H9 (cell line): ENCODE measurements at regions not wholly inside any gene's neighbourhood (a gene's known extent, or its start where the extent isn't known, plus 50 kb on each side); places are given as distances from the start of the nearest gene placed in this dataset. TPM values are rescaled to one million over a fixed set of nuclear protein-coding genes. Genes with fewer than 3 reads are reported as not detected.

Experiments
- DNase-seq: peaks from one replicate; pipeline ENCODE4 v3.0.0-alpha.2; 2017
- H2AFZ ChIP-seq: one replicate; pipeline ENCODE4 v1.6.1; 2013; ENCODE audit warnings: mild to moderate bottlenecking, low read length, control low read depth, moderate library complexity
- H2AK5ac ChIP-seq: 2 replicates; pipeline ENCODE4 v1.6.1; 2013; ENCODE audit warnings: low read length, control low read depth, mixed read lengths; ENCODE audit not compliant: insufficient read length
- H2BK120ac ChIP-seq: one replicate; pipeline ENCODE4 v1.6.1; 2013; ENCODE audit warnings: low read depth, mild to moderate bottlenecking, low read length, control low read depth, inconsistent platforms; ENCODE audit not compliant: poor library complexity, severe bottlenecking
- H2BK12ac ChIP-seq: 2 replicates; pipeline ENCODE4 v1.6.1; 2013; ENCODE audit warnings: low read length, control low read depth, mixed read lengths, low read depth; ENCODE audit not compliant: insufficient read length
- H2BK15ac ChIP-seq: 2 replicates; pipeline ENCODE4 v1.6.1; 2013; ENCODE audit warnings: low read depth, low read length, control low read depth
- H2BK20ac ChIP-seq: one replicate; pipeline ENCODE4 v1.6.1; 2013; ENCODE audit warnings: low read depth, mild to moderate bottlenecking, low read length, control low read depth, inconsistent platforms; ENCODE audit not compliant: poor library complexity, severe bottlenecking
- H2BK5ac ChIP-seq: 2 replicates; pipeline ENCODE4 v1.6.1; 2013; ENCODE audit warnings: low read length, control low read depth, mixed read lengths; ENCODE audit not compliant: insufficient read length
- H3K14ac ChIP-seq: 2 replicates; pipeline ENCODE4 v1.6.1; 2013; ENCODE audit warnings: low read length, control low read depth; ENCODE audit not compliant: insufficient read depth
- H3K18ac ChIP-seq: 2 replicates; pipeline ENCODE4 v1.6.1; 2013; ENCODE audit warnings: low read depth, mild to moderate bottlenecking, mixed read lengths, low read length, control low read depth; ENCODE audit not compliant: insufficient read length
- H3K23ac ChIP-seq: 2 replicates; pipeline ENCODE4 v1.6.1; 2013; ENCODE audit warnings: low read length, control low read depth, mixed read lengths, low read depth; ENCODE audit not compliant: insufficient read length
- H3K23me2 ChIP-seq: 2 replicates; pipeline ENCODE4 v1.6.1; 2013; ENCODE audit warnings: low read depth, mild to moderate bottlenecking, mixed read lengths, low read length, control low read depth; ENCODE audit not compliant: insufficient read length, poor library complexity, severe bottlenecking
- H3K27ac ChIP-seq: 2 replicates; pipeline ENCODE4 v1.5.1; 2013; ENCODE audit warnings: low read length, control low read depth, mixed read lengths, low read depth; ENCODE audit not compliant: insufficient read length
- H3K27me3 ChIP-seq: 2 replicates; pipeline ENCODE4 v1.6.1; 2013; ENCODE audit warnings: low read length, control low read depth, inconsistent platforms; ENCODE audit not compliant: insufficient read depth
- H3K4ac ChIP-seq: 2 replicates; pipeline ENCODE4 v1.6.1; 2013; ENCODE audit warnings: low read depth, mild to moderate bottlenecking, control low read depth, inconsistent platforms, low read length, moderate library complexity
- H3K4me1 ChIP-seq: 2 replicates; pipeline ENCODE4 v1.6.1; 2013; ENCODE audit warnings: low read length, control low read depth, inconsistent platforms; ENCODE audit not compliant: insufficient read depth
- H3K4me2 ChIP-seq: 2 replicates; pipeline ENCODE4 v1.6.1; 2013; ENCODE audit warnings: low read length, control low read depth, mixed read lengths; ENCODE audit not compliant: insufficient read length, insufficient read depth
- H3K56ac ChIP-seq: 2 replicates; pipeline ENCODE4 v1.6.1; 2013; ENCODE audit warnings: low read depth, mild to moderate bottlenecking, mixed read lengths, low read length, control low read depth; ENCODE audit not compliant: insufficient read length
- H3K79me1 ChIP-seq: 2 replicates; pipeline ENCODE4 v1.6.1; 2013; ENCODE audit warnings: low read depth, mild to moderate bottlenecking, moderate library complexity, low read length, control low read depth, inconsistent platforms; ENCODE audit not compliant: insufficient read depth, poor library complexity, severe bottlenecking
- H3K79me2 ChIP-seq: 2 replicates; pipeline ENCODE4 v1.6.1; 2013; ENCODE audit warnings: low read length, control low read depth, inconsistent platforms; ENCODE audit not compliant: insufficient read depth
- H3K9ac ChIP-seq: 2 replicates; pipeline ENCODE4 v1.6.1; 2013; ENCODE audit warnings: low read length, control low read depth, mixed read lengths; ENCODE audit not compliant: insufficient read length; ENCODE audit errors: extremely low read depth
- H3K9me3 ChIP-seq: one replicate; pipeline ENCODE4 v1.6.1; 2013; ENCODE audit warnings: low read depth, low read length, inconsistent platforms; ENCODE audit not compliant: control insufficient read depth
- H3T11ph ChIP-seq: one replicate; pipeline ENCODE4 v1.6.1; 2013; ENCODE audit warnings: mild to moderate bottlenecking, low read length, control low read depth, inconsistent platforms
- H4K20me1 ChIP-seq: one replicate; pipeline ENCODE4 v1.6.1; 2013; ENCODE audit not compliant: control insufficient read depth, insufficient read length, insufficient read depth
- H4K5ac ChIP-seq: 2 replicates; pipeline ENCODE4 v1.6.1; 2013; ENCODE audit warnings: low read depth, mild to moderate bottlenecking, mixed read lengths, low read length, control low read depth; ENCODE audit not compliant: insufficient read length
- H4K8ac ChIP-seq: replicated peaks from 2 replicates; pipeline ENCODE4 v1.6.1; 2013; ENCODE audit warnings: low read length, control low read depth, mixed read lengths, low read depth; ENCODE audit not compliant: insufficient read length
- H4K91ac ChIP-seq: 2 replicates; pipeline ENCODE4 v1.6.1; 2013; ENCODE audit warnings: low read depth, mild to moderate bottlenecking, moderate library complexity, mixed read lengths, low read length, control low read depth; ENCODE audit not compliant: insufficient read length
- H3K27ac Mint-ChIP-seq, 3 experiments: 2 replicates in 2 of 3; 3 replicates in 1 of 3; pipeline ENCODE4 v1.8.0; 2020 to 2021; ENCODE audit warnings: mixed read lengths in 3 of 3, mild to moderate bottlenecking in 1 of 3, moderate library complexity in 1 of 3
- H3K27me3 Mint-ChIP-seq: 2 replicates; pipeline ENCODE4 v1.8.0; 2021; ENCODE audit warnings: low read depth, mild to moderate bottlenecking, moderate library complexity, mixed read lengths
- H3K36me3 Mint-ChIP-seq, 3 experiments: 2 replicates in 2 of 3; 3 replicates in 1 of 3; pipeline ENCODE4 v1.8.0; 2020 to 2021; ENCODE audit warnings: low read depth in 3 of 3, mixed read lengths in 3 of 3; ENCODE audit not compliant: insufficient read depth in 1 of 3
- H3K4me1 Mint-ChIP-seq, 2 experiments: 2 replicates each; pipeline ENCODE4 v1.8.0; 2020; ENCODE audit warnings: mixed read lengths in 2 of 2
- H3K4me3 Mint-ChIP-seq, 2 experiments: 2 replicates in 1 of 2; 3 replicates in 1 of 2; pipeline ENCODE4 v1.8.0; 2020 to 2021; ENCODE audit warnings: mild to moderate bottlenecking in 2 of 2, mixed read lengths in 2 of 2, moderate library complexity in 1 of 2
- H3K9me3 Mint-ChIP-seq, 2 experiments: 2 replicates in 1 of 2; 3 replicates in 1 of 2; pipeline ENCODE4 v1.8.0; 2020; ENCODE audit warnings: mild to moderate bottlenecking in 2 of 2, mixed read lengths in 2 of 2, moderate library complexity in 1 of 2
- WGBS: extraction: QIAGEN DNeasy Blood & Tissue Kit; methylation state at CpG from one replicate; pipeline ENCODE4 v1.1.7; 2013; ENCODE audit warnings: missing lambda C conversion rate, low lambda C conversion rate, mixed read lengths; ENCODE audit not compliant: insufficient read length; ENCODE audit errors: extremely low coverage; 5-methylcytosine and 5-hydroxymethylcytosine counted together
- microRNA-seq: library from miRNA; unstranded; fragments of <30 nt; microRNA quantifications from one replicate; pipeline ENCODE4, GENCODE V29; 2020; ENCODE audit warnings: borderline microRNAs expressed
- TF ChIP-seq, protein P1 (sequence below): fragments of 200-600 bp; sonication (generic); conservative IDR thresholded peaks from 3 replicates; pipeline ENCODE4 v1.8.0; 2021; ENCODE audit warnings: antibody characterized with exemption, mild to moderate bottlenecking

DNA sequence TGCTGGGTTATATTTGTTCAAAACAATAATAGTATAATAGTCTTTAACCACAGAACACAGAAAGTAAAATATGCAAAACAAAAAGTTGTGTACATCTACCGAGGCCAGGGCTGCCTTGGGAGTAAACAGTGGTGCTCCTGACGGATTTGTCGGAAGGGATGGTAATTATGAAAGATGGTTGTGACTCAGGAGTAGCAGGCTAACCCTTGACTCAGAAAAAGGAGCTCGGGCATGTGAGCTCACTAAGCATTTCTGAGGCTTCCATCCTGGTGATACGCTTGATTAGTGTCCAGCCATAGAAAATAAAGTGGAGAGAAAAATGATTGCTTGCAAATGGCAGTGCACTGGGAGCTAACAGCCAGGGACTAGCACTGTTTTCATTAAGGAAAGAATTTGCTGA, 53.2 kb upstream of the SPANXB1 start:
- DNase-seq, result no peak
- Histone ChIP-seq H3K4me2 (no peak overlapping the region), H3K23me2 (no peaks in the 10 kb centered on the region), H3K18ac (no peak overlapping the region), H3K9me3 (no peaks in the 10 kb centered on the region), H2BK120ac (no peak overlapping the region), H4K20me1 (no peaks in the 10 kb centered on the region), H2AFZ (no peak overlapping the region), H2BK15ac (no peak overlapping the region), H4K5ac (no peak overlapping the region), H3T11ph (no peak overlapping the region), H2BK12ac (no peak overlapping the region), H3K4ac (no peak overlapping the region), H3K56ac (no peak overlapping the region), H3K23ac (no peak overlapping the region), H4K91ac (no peak overlapping the region), H2AK5ac (no peak overlapping the region), H3K27ac (no peak overlapping the region), H2BK20ac (no peak overlapping the region), H3K79me1 (no peaks in the 10 kb centered on the region), H3K27me3 (no peaks in the 10 kb centered on the region), H3K4me1 (no peaks in the 10 kb centered on the region; the same call in 1 of the 2 replicates), H3K9ac (no peak overlapping the region), H3K14ac (no peak overlapping the region), H3K79me2 (no peaks in the 10 kb centered on the region), H4K8ac (no peak overlapping the region), H2BK5ac (no peak overlapping the region)
- TF ChIP-seq, protein P1, sequence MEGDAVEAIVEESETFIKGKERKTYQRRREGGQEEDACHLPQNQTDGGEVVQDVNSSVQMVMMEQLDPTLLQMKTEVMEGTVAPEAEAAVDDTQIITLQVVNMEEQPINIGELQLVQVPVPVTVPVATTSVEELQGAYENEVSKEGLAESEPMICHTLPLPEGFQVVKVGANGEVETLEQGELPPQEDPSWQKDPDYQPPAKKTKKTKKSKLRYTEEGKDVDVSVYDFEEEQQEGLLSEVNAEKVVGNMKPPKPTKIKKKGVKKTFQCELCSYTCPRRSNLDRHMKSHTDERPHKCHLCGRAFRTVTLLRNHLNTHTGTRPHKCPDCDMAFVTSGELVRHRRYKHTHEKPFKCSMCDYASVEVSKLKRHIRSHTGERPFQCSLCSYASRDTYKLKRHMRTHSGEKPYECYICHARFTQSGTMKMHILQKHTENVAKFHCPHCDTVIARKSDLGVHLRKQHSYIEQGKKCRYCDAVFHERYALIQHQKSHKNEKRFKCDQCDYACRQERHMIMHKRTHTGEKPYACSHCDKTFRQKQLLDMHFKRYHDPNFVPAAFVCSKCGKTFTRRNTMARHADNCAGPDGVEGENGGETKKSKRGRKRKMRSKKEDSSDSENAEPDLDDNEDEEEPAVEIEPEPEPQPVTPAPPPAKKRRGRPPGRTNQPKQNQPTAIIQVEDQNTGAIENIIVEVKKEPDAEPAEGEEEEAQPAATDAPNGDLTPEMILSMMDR, result no peak
- Mint-ChIP-seq H3K27ac (no peak overlapping the region), H3K4me3 (no peak overlapping the region), H3K36me3 (peaks cover 0 to 5% (median 0%) of the 10 kb centered on the region in 3 experiments; a peak in 2 of 7 replicates), H3K27me3 (no peaks in the 10 kb centered on the region), H3K4me1 (peaks cover 5 to 6% of the 10 kb centered on the region in 2 experiments), H3K9me3 (peaks cover 71 to 74% of the 10 kb centered on the region in 2 experiments)
- no CpG with 5 or more reads among the region's 5 CpGs for WGBS

Small RNA genes in the stretch of these regions (microRNA-seq; reads per million reads assigned to microRNA genes)
- gene MIR320D2, result not detected
